NCI-H2081 treated with DMSO at 0.1 percent for 48 hours (cell line): ENCODE measurements at regions not wholly inside any gene's neighbourhood (a gene's known extent, or its start where the extent isn't known, plus 50 kb on each side); places are given as distances from the start of the nearest gene placed in this dataset.

Source experiments
- DNase-seq: peaks from one replicate; lab custom pipeline; 2025; lab: John Stamatoyannopoulos, UW

- no peak for DNase-seq
These were observed 137.1 kb downstream of the FOXD1 start for GRCh38 chr5:73311291-73312110.

GRCh38 chr5:73307645-73308355 is 134.8 kb downstream of the TMEM174 start:
- no peak for DNase-seq

- DNase-seq: no peak
These were observed 133.8 kb downstream of the TMEM174 start for GRCh38 chr5:73306741-73307275.

- no peak for DNase-seq
These were observed 133.2 kb downstream of the TMEM174 start for GRCh38 chr5:73306078-73306719.

- no peak for DNase-seq
These were observed 132.4 kb downstream of the TMEM174 start for GRCh38 chr5:73305386-73305785.

- DNase-seq: no peak
These were observed 131.4 kb downstream of the TMEM174 start for GRCh38 chr5:73304381-73304780.

GRCh38 chr5:73303148-73304079 is 130.4 kb downstream of the TMEM174 start:
- no peak for DNase-seq

- no peak for DNase-seq
These were observed 129.8 kb downstream of the TMEM174 start for GRCh38 chr5:73302797-73303147.

- no peak for DNase-seq
These were observed 128.4 kb downstream of the TMEM174 start for GRCh38 chr5:73301208-73301901.

GRCh38 chr5:73300337-73301207 is 127.6 kb downstream of the TMEM174 start:
- DNase-seq: no peak

- DNase-seq: no peak
These were observed 126.8 kb downstream of the TMEM174 start for GRCh38 chr5:73299665-73300336.

GRCh38 chr5:73298772-73299630 is 126.0 kb downstream of the TMEM174 start:
- DNase-seq: no peak

GRCh38 chr5:73298251-73298771 is 125.3 kb downstream of the TMEM174 start:
- no peak for DNase-seq

- DNase-seq: no peak
These were observed 124.4 kb downstream of the TMEM174 start for GRCh38 chr5:73297430-73297829.

- DNase-seq: no peak
These were observed 123.8 kb downstream of the TMEM174 start for GRCh38 chr5:73296772-73297171.

- DNase-seq: no peak
These were observed 122.9 kb downstream of the TMEM174 start for GRCh38 chr5:73295921-73296320.

GRCh38 chr5:73295447-73295846 is 122.5 kb downstream of the TMEM174 start:
- no peak for DNase-seq

GRCh38 chr5:73292816-73293459 is 119.9 kb downstream of the TMEM174 start:
- DNase-seq: no peak
